IPS-18a (cell line): ENCODE measurements at regions not wholly inside any gene's neighbourhood (a gene's known extent, or its start where the extent isn't known, plus 50 kb on each side); places are given as distances from the start of the nearest gene placed in this dataset.

Source experiments
- H3K27ac ChIP-seq: one replicate; pipeline ENCODE4 v1.5.1; 2013; ENCODE audit warnings: low read length
- H3K27me3 ChIP-seq: one replicate; pipeline ENCODE4 v1.6.1; 2013; ENCODE audit warnings: mild to moderate bottlenecking, low read length; ENCODE audit not compliant: control insufficient read depth, insufficient read depth
- H3K36me3 ChIP-seq: one replicate; pipeline ENCODE4 v1.6.1; 2013; ENCODE audit warnings: low read depth, low read length; ENCODE audit not compliant: control insufficient read depth
- H3K4me1 ChIP-seq: one replicate; pipeline ENCODE4 v1.6.1; 2013; ENCODE audit warnings: low read depth, low read length; ENCODE audit not compliant: control insufficient read depth
- H3K4me3 ChIP-seq: one replicate; pipeline ENCODE4 v1.5.1; 2013; ENCODE audit warnings: low read length
- H3K9ac ChIP-seq: one replicate; pipeline ENCODE4 v1.6.1; 2013; ENCODE audit warnings: mild to moderate bottlenecking, low read length, moderate library complexity
- H3K9me3 ChIP-seq: one replicate; pipeline ENCODE4 v1.6.1; 2013; ENCODE audit warnings: low read depth, low read length; ENCODE audit not compliant: control insufficient read depth

DNA sequence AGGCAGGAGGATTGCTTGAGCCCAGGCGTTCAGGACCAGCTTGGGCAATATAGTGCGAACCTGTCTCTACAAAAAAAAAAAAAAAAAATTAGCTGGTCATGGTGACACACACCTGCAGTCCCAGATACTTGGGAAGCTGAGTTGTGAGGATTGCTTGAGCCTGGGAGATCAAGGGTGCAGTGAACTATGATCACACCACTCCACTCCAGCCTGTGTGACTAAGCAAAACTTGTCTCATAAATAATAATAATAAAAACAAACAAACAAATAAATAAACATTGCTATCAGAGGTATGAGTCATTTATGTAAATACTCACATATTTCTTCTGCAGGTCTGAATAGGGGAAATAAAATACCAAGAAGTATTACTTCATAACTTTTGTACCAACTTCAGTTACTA is 1372.7 kb upstream of the AGA start:
- Histone ChIP-seq H3K4me3 (no peak overlapping the region), H3K4me1 (no peaks in the 10 kb centered on the region), H3K36me3 (no peaks in the 10 kb centered on the region), H3K9ac (no peak overlapping the region), H3K9me3 (no peaks in the 10 kb centered on the region), H3K27me3 (no peaks in the 10 kb centered on the region), H3K27ac (no peak overlapping the region)

DNA sequence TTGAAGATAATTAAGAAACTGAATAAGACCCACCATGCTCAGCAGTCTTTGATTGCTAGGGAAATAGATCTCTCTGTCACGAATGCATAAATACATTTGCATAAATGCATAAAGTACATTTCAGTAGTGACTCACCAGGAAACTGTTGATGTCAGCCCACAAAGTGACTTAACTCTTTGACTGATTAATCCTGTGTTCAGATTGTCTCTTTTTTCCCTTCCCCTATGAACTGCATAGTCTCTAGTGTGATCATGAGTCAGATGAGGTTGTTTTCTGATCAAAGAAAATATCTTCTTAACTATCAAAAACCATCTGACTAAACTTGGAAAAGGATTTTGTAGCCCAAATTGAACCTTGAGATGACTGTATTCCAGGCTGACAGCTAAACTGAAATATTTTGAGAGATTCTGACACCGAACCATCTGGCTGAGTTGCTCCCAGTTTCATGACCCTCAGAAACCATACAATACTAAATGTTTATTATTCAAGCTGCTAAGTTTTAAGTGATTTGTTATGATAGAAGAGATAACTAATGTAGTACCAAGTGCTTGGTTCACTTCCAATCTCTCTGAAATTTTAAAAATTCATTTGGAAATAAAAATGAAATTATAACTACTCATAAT is 1381.5 kb upstream of the AGA start:
- Histone ChIP-seq H3K4me3 (no peak overlapping the region), H3K9ac (no peak overlapping the region), H3K27ac (no peak overlapping the region), H3K36me3 (no peaks in the 10 kb centered on the region), H3K27me3 (no peaks in the 10 kb centered on the region), H3K9me3 (no peaks in the 10 kb centered on the region), H3K4me1 (no peaks in the 10 kb centered on the region)

DNA sequence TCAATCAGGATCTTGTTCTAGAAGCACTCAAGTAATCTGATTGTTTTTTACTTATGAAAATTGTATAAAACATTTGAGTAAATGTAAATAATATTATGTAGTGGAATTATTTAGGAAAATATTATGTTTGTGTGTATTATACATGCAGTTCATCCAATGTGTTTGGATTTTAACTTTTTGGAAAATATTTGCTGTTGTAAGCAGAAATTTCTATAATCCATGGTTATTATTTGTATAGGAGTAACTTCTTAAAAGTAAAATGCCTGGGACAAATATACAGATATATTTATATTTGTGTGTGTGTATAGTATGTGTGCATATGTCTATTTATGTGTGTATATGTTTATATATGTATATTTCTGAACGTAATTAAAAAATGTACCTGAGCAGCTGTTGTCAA is 1394.6 kb upstream of the AGA start:
- no peak overlapping the region for H3K4me3 ChIP-seq
- H3K9me3 ChIP-seq = no peaks in the 10 kb centered on the region
- H3K27ac ChIP-seq = no peak overlapping the region
- no peak overlapping the region for H3K9ac ChIP-seq
- no peaks in the 10 kb centered on the region for H3K4me1 ChIP-seq
- no peaks in the 10 kb centered on the region for H3K36me3 ChIP-seq
- no peaks in the 10 kb centered on the region for H3K27me3 ChIP-seq

DNA sequence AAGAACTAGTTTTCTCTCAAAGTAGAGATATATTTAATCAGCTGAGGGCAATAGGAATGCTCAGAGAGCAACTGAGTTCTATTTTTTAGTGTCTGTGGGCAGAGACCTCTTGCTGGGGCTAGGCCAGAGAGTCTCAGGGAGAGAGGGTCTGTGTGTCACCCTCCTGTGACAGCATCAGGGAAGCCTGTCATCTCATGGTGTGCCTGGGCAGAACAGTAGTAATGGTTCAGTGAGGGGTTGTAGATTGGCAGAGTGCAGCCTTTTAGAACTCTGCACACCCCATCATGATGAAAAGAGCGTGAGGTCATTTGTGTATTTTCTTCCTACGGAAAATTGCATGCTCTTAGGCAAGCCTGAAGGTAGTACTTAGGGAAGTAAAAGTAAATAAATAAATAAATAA is 1396.5 kb upstream of the AGA start:
- H3K4me1 ChIP-seq = no peaks in the 10 kb centered on the region
- H3K9ac ChIP-seq = no peak overlapping the region
- no peaks in the 10 kb centered on the region for H3K9me3 ChIP-seq
- H3K27ac ChIP-seq = no peak overlapping the region
- H3K36me3 ChIP-seq = no peaks in the 10 kb centered on the region
- H3K27me3 ChIP-seq = no peaks in the 10 kb centered on the region
- H3K4me3 ChIP-seq = no peak overlapping the region

DNA sequence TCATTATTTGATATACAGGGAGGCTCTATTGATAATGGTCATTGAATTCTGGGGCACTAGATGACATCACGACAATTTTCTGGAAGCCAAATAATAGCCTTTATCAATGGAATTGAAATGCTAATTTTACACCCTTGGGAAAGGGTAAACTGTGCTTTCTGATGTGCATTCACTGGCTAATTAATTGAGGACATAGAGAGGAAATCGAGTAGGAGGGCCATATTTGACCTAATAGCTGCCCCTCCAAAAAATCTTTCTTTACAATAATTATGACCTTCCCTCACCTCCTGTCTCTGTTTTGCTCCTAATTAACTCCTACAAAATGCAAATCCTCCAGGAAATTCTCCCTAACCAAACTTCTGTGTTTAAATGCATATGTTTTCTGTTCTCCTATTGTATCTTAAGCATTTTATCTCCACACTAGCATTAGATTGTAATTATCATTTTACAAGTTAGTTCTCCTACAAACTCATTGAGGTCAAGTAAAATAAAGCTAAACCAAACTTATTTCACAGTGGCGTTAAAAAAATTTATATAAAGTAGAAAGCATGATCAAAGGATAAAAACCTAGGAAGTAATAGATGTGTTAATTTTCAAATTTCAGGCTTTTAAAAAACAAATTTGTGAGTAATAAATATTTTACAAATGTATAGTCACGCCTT is 1414.0 kb upstream of the AGA start:
- Histone ChIP-seq H3K4me3 (no peak overlapping the region), H3K9me3 (no peaks in the 10 kb centered on the region), H3K27ac (no peak overlapping the region), H3K9ac (no peak overlapping the region), H3K4me1 (peaks cover 15% of the 10 kb centered on the region), H3K27me3 (no peaks in the 10 kb centered on the region), H3K36me3 (no peaks in the 10 kb centered on the region)

DNA sequence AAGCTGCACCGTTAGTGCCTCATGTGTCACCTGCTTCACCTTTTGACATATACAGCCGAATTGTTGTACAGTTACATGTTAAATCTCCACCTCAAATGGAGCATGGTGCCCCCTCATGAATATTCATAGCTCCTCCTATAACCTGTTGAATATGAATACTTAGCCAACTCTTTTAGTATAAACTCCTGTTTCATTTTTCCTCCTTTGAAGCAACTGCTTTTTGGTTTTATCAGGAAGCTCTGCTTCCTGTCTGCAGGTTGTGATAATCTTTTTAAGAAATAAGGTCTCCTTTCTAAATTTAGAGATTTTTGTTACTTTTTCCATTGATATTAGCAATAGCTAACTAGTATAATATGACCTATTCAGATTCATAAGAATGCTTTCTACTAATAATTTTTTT is 1429.2 kb upstream of the AGA start:
- no peaks in the 10 kb centered on the region for H3K9me3 ChIP-seq
- no peaks in the 10 kb centered on the region for H3K4me1 ChIP-seq
- H3K9ac ChIP-seq = no peak overlapping the region
- H3K4me3 ChIP-seq = no peak overlapping the region
- H3K27me3 ChIP-seq = no peaks in the 10 kb centered on the region
- no peaks in the 10 kb centered on the region for H3K36me3 ChIP-seq
- H3K27ac ChIP-seq = no peak overlapping the region

DNA sequence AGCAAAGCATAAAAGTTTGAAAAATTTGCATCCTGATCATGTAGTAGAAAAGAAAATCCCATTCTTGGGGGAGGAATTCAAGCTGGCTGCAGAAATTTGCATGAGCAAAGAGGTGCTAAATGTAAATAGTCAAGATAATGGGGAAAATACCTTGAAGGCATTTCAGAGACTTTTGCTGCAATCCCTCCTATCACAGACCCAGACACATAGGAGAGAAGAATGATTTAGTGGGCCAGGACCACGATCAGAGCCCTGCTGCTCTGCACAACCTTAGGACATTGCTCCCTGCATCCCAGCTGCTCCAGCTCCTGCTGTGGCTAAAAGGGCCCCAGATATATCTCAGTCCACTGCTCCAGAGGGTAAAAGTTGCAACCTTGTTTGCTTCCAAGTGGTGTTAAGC is 1439.7 kb upstream of the AGA start:
- no peak overlapping the region for H3K9ac ChIP-seq
- peaks cover 13% of the 10 kb centered on the region for H3K9me3 ChIP-seq
- no peaks in the 10 kb centered on the region for H3K36me3 ChIP-seq
- no peak overlapping the region for H3K27ac ChIP-seq
- no peak overlapping the region for H3K4me3 ChIP-seq
- no peaks in the 10 kb centered on the region for H3K27me3 ChIP-seq
- H3K4me1 ChIP-seq = no peaks in the 10 kb centered on the region

DNA sequence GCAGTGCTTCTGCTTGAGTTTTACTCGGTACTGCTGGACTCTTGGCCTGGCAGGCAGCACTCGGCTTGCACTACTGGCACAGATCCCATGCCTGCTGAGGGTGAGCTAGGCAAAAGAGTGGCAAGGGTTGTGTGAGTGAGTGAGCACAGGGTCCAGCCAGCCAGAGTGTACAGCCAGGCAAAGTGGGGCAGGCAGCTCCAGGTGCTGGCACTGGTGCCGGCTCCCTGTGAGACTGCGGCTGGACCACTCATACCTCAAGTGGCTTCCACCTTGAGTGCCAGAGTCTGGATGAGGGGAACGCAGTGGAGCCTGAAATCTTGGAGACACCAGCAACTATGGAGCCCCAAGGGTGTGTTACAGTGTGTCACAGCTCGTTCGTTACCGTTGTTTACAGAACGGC is 1451.9 kb upstream of the AGA start:
- no peak overlapping the region for H3K9ac ChIP-seq
- H3K4me1 ChIP-seq = no peaks in the 10 kb centered on the region
- H3K4me3 ChIP-seq = no peak overlapping the region
- no peaks in the 10 kb centered on the region for H3K9me3 ChIP-seq
- H3K36me3 ChIP-seq = no peaks in the 10 kb centered on the region
- no peaks in the 10 kb centered on the region for H3K27me3 ChIP-seq
- no peak overlapping the region for H3K27ac ChIP-seq

DNA sequence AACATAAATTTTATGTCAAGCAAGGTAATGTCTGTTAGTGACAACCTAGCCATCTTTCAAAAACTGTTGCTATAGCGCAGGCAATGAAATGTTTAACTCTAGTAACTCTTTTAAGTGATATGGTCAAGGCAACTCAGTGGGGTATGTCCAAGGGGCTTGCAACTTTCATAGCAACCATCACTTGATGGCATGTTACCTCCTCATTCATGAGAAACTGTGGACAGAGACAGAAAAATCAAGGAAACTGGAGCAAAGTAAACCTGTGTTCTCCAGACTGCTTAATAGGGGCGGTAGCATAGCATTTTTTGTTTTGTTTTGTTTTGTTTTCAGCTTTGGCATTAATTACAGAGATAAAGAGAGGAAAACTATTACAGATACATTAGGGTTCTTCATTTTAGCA is 1456.8 kb upstream of the AGA start:
- Histone ChIP-seq H3K36me3 (no peaks in the 10 kb centered on the region), H3K9me3 (no peaks in the 10 kb centered on the region), H3K4me3 (no peak overlapping the region), H3K27ac (no peak overlapping the region), H3K4me1 (no peaks in the 10 kb centered on the region), H3K9ac (no peak overlapping the region), H3K27me3 (no peaks in the 10 kb centered on the region)

DNA sequence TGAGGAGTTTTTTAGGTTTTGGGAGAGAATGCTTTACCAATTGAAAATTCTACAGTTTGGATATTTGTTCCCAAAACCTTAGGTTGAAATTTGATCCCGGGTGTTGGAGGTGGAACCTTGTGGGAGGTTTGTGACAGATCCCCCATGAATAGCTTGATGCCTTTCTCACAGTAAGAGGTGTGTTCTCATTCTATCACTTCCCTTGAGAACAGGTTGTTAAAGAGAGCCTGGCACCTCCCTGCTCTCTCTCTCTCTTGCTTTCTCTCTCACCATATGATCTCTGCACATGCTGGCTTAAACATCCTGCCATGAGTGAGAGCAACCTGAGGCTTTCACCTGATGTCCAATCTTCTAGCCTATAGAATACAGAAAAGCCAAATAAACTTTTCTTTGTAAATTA is 1475.5 kb upstream of the AGA start:
- Histone ChIP-seq H3K27ac (no peak overlapping the region), H3K36me3 (no peaks in the 10 kb centered on the region), H3K27me3 (no peaks in the 10 kb centered on the region), H3K9me3 (peaks cover 6% of the 10 kb centered on the region), H3K4me1 (peaks cover 11% of the 10 kb centered on the region), H3K4me3 (no peak overlapping the region), H3K9ac (no peak overlapping the region)

DNA sequence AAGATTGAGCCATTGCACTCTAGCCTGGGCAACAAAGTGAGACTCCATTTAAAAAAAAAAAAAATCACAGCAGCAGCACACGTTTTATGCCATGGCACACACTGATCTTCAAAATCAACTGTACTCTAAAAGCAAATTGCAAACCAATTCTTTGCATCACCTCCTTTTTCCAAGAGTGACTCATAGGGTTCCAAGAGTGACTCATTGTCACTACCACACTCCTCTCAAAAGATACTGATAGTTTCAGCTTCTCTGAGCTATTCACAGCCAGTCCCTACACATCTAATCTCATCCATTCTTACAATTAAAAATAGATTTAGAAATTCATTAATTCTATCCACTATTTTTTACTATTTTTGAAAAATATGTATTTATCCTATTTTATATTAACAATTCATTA is 1494.9 kb upstream of the AGA start:
- H3K9ac ChIP-seq = no peak overlapping the region
- H3K36me3 ChIP-seq = no peaks in the 10 kb centered on the region
- no peaks in the 10 kb centered on the region for H3K27me3 ChIP-seq
- no peak overlapping the region for H3K27ac ChIP-seq
- H3K4me1 ChIP-seq = peaks cover 3% of the 10 kb centered on the region
- H3K9me3 ChIP-seq = no peaks in the 10 kb centered on the region
- H3K4me3 ChIP-seq = no peak overlapping the region

DNA sequence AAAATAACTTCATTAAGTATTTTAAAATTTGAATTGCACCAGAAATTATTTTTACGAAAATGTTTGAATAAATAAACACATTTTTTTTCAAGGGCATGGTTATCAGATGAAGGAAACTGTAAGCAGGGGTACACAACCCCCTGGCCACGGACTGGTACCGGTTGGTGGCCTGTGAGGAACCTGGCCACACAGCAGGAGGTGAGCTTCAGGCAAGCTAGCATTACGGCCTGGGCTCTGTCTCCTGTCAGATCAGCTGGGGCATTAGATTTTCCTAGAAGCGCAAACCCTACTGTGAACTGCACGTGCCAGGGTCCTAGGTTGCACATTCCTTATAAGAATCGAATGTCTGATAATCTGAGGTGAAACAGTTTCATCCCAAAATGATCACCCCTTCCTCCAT is 1499.7 kb upstream of the AGA start:
- H3K9me3 ChIP-seq = no peaks in the 10 kb centered on the region
- peaks cover 3% of the 10 kb centered on the region for H3K4me1 ChIP-seq
- H3K9ac ChIP-seq = no peak overlapping the region
- H3K27me3 ChIP-seq = no peaks in the 10 kb centered on the region
- no peak overlapping the region for H3K4me3 ChIP-seq
- H3K36me3 ChIP-seq = no peaks in the 10 kb centered on the region
- H3K27ac ChIP-seq = no peak overlapping the region
